ENCODE measurements at regions not wholly inside any gene's neighbourhood (a gene's known extent, or its start where the extent isn't known, plus 50 kb on each side); places are given as distances from the start of the nearest gene placed in this dataset.

- Histone ChIP-seq H3K4me2 (ENCODE audit: low read length) (no peak overlapping the region), H3K9me3 (ENCODE audit: low read length) (no peaks in the 10 kb centered on the region), H3K4me1 (ENCODE audit: insufficient read depth, low read length, poor library complexity, severe bottlenecking) (no peaks in the 10 kb centered on the region), H2AFZ (ENCODE audit: low read length) (no peak overlapping the region), H3K27ac (ENCODE audit: low read depth, low read length, poor library complexity, severe bottlenecking) (no peak overlapping the region), H3K4me3 (ENCODE audit: low read depth, low read length, poor library complexity, severe bottlenecking) (no peak overlapping the region), H4K20me1 (ENCODE audit: insufficient read depth, low read length) (no peaks in the 10 kb centered on the region), H3K36me3 (ENCODE audit: insufficient read depth, low read length) (no peaks in the 10 kb centered on the region), H3K9me2 (ENCODE audit: insufficient read depth, low read length) (no peaks in the 10 kb centered on the region), H3K79me2 (ENCODE audit: insufficient read depth, low read depth, low read length) (no peaks in the 10 kb centered on the region)
- TF ChIP-seq CTCF (conservative IDR thresholded peaks at IDR 0.05; ENCODE audit: low read length), result no peak
- TF ChIP-seq EZH2phosphoT487 (IDR thresholded peaks at IDR 0.05; ENCODE audit: borderline replicate concordance, low read depth, low read length), result no peak
- POLR2A ChIA-PET, result no interaction called here
- CTCF ChIA-PET (ENCODE audit: unreplicated experiment), result no interaction called here
- intact Hi-C loops (cut with micrococcal nuclease; ENCODE audit: unreplicated experiment), result no loop called here
- no TSS peak for BruUV-seq (replicated peaks)
- no peak for DNase-seq (ENCODE audit: low spot score)
Measured at GRCh38 chr2:187884003-187884402, 329.8 kb upstream of the TFPI start.

GRCh38 chr2:187890690-187891089 lies 336.5 kb upstream of the TFPI start:
- Histone ChIP-seq H4K20me1 (ENCODE audit: insufficient read depth, low read length) (no peaks in the 10 kb centered on the region), H3K4me3 (ENCODE audit: low read depth, low read length, poor library complexity, severe bottlenecking) (no peak overlapping the region), H3K9me2 (ENCODE audit: insufficient read depth, low read length) (no peaks in the 10 kb centered on the region), H3K79me2 (ENCODE audit: insufficient read depth, low read depth, low read length) (no peaks in the 10 kb centered on the region), H3K36me3 (ENCODE audit: insufficient read depth, low read length) (no peaks in the 10 kb centered on the region), H3K27ac (ENCODE audit: low read depth, low read length, poor library complexity, severe bottlenecking) (no peak overlapping the region), H3K9me3 (ENCODE audit: low read length) (no peaks in the 10 kb centered on the region), H3K4me2 (ENCODE audit: low read length) (no peak overlapping the region), H3K4me1 (ENCODE audit: insufficient read depth, low read length, poor library complexity, severe bottlenecking) (no peaks in the 10 kb centered on the region), H2AFZ (ENCODE audit: low read length) (no peak overlapping the region)
- POLR2A ChIA-PET, result no interaction called here
- no peak for TF ChIP-seq CTCF (conservative IDR thresholded peaks at IDR 0.05; ENCODE audit: low read length)
- no peak for TF ChIP-seq EZH2phosphoT487 (IDR thresholded peaks at IDR 0.05; ENCODE audit: borderline replicate concordance, low read depth, low read length)
- CTCF ChIA-PET (ENCODE audit: unreplicated experiment), result no interaction called here
- DNase-seq (ENCODE audit: low spot score), result no peak
- intact Hi-C loops (cut with micrococcal nuclease; ENCODE audit: unreplicated experiment), result no loop called here
- BruUV-seq (replicated peaks), result no TSS peak

- Histone ChIP-seq H3K27ac (ENCODE audit: low read depth, low read length, poor library complexity, severe bottlenecking) (no peak overlapping the region), H3K4me2 (ENCODE audit: low read length) (no peak overlapping the region), H4K20me1 (ENCODE audit: insufficient read depth, low read length) (no peaks in the 10 kb centered on the region), H3K79me2 (ENCODE audit: insufficient read depth, low read depth, low read length) (no peaks in the 10 kb centered on the region), H3K4me1 (ENCODE audit: insufficient read depth, low read length, poor library complexity, severe bottlenecking) (no peaks in the 10 kb centered on the region), H3K36me3 (ENCODE audit: insufficient read depth, low read length) (no peaks in the 10 kb centered on the region), H3K9me2 (ENCODE audit: insufficient read depth, low read length) (no peaks in the 10 kb centered on the region), H3K9me3 (ENCODE audit: low read length) (no peaks in the 10 kb centered on the region), H3K4me3 (ENCODE audit: low read depth, low read length, poor library complexity, severe bottlenecking) (no peak overlapping the region), H2AFZ (ENCODE audit: low read length) (no peak overlapping the region)
- intact Hi-C loops (cut with micrococcal nuclease; ENCODE audit: unreplicated experiment), result no loop called here
- no peak for TF ChIP-seq CTCF (conservative IDR thresholded peaks at IDR 0.05; ENCODE audit: low read length)
- no peak for TF ChIP-seq EZH2phosphoT487 (IDR thresholded peaks at IDR 0.05; ENCODE audit: borderline replicate concordance, low read depth, low read length)
- BruUV-seq (replicated peaks), result no TSS peak
- ChIA-PET CTCF (ENCODE audit: unreplicated experiment) (no interaction called here), POLR2A (no interaction called here)
- DNase-seq (ENCODE audit: low spot score), result no peak
Measured at GRCh38 chr2:187900021-187900420, 345.8 kb upstream of the TFPI start.

Data from OCI-LY7 (cell line).